Activated naive CD8-positive, alpha-beta T cell treated with anti-CD3 and anti-CD28 coated beads, Interleukin-2, amount 10 ng/mL, durations not matched to agents 7 days and 5 days (primary cell): ENCODE measurements at regions not wholly inside any gene's neighbourhood (a gene's known extent, or its start where the extent isn't known, plus 50 kb on each side); places are given as distances from the start of the nearest gene placed in this dataset.

Experiments
- ATAC-seq: fragments of 150-1000 bp; cut with Tn5 transposase; one replicate; pipeline ENCODE4 v1.10.0; 2021; ENCODE audit warnings: low read depth, moderate library complexity
- POLR2A ChIA-PET: fragments of 350-600 bp; sonication (Branson Sonifier 250); formaldehyde crosslinking; loops from one replicate; lab custom pipeline; 2021; ENCODE audit warnings: antibody characterized with exemption; lab: Charles Lee
- DNase-seq: peaks from one replicate; pipeline ENCODE4 v3.0.0; 2021
- H3K27ac Mint-ChIP-seq: one replicate; pipeline ENCODE4 v1.8.0; 2022; ENCODE audit warnings: mild to moderate bottlenecking, mixed read lengths
- H3K27me3 Mint-ChIP-seq: one replicate; pipeline ENCODE4 v1.8.0; 2022; ENCODE audit warnings: mild to moderate bottlenecking, moderate library complexity, mixed read lengths
- H3K36me3 Mint-ChIP-seq: one replicate; pipeline ENCODE4 v1.8.0; 2021; ENCODE audit warnings: mild to moderate bottlenecking, mixed read lengths
- H3K4me1 Mint-ChIP-seq: one replicate; pipeline ENCODE4 v1.8.0; 2021; ENCODE audit warnings: mixed read lengths
- H3K4me3 Mint-ChIP-seq: one replicate; pipeline ENCODE4 v1.8.0; 2022; ENCODE audit warnings: mild to moderate bottlenecking, moderate library complexity, mixed read lengths
- H3K9me3 Mint-ChIP-seq: one replicate; pipeline ENCODE4 v1.8.0; 2021; ENCODE audit warnings: mixed read lengths

DNA sequence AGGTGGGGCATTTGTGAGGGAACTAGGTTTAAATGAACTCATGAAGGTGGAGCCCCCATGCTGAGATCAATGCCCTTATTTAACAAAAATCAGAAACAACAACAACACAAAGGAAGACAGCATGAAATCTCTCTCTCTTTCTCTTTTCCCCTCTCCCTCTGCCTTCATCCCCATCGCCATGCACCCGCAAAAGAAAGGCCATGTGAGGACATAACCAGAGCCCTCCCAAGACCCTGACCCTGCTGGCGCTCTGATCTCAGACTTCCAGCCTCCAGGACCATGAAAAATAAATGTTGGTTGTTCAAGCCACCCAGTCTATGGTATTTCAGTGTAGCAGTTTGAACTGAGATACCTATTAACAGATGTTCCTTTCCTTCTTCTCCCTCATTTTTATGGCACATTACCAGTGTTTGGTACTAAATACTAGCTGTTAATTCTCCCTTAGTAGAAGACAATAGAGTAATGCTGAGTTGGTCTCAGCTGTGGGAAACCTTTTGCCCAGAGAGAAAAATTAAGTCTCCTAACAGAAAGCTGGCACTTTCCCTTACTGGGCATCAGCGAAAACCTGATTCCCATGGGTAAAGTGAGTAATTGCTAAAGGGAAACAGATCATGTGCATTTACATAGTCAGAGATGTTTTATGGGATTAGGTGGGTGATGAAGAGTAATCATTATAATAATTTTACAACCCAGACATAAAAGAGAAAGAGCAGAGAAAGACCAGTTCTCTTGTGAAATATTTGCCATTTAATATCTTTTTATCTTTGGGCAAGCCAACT is 264.0 kb upstream of the PLEKHG7 start:
- POLR2A ChIA-PET = no interaction called here
- ATAC-seq = no peak
- peaks cover 15% of the 10 kb centered on the region for H3K9me3 Mint-ChIP-seq
- H3K36me3 Mint-ChIP-seq = peaks cover 14% of the 10 kb centered on the region
- H3K4me1 Mint-ChIP-seq = peaks cover 6% of the 10 kb centered on the region
- no peak overlapping the region for H3K4me3 Mint-ChIP-seq
- no peak overlapping the region for H3K27ac Mint-ChIP-seq
- DNase-seq = no peak
- H3K27me3 Mint-ChIP-seq = no peaks in the 10 kb centered on the region

GRCh38 chr12:92437452-92437851 is 265.3 kb upstream of the PLEKHG7 start:
- POLR2A ChIA-PET = no interaction called here
- Mint-ChIP-seq H3K27ac (no peak overlapping the region), H3K36me3 (peaks cover 19% of the 10 kb centered on the region), H3K4me1 (peaks cover 11% of the 10 kb centered on the region), H3K27me3 (no peaks in the 10 kb centered on the region), H3K4me3 (no peak overlapping the region), H3K9me3 (peaks cover 19% of the 10 kb centered on the region)
- ATAC-seq (no peak), DNase-seq (no peak)

DNA sequence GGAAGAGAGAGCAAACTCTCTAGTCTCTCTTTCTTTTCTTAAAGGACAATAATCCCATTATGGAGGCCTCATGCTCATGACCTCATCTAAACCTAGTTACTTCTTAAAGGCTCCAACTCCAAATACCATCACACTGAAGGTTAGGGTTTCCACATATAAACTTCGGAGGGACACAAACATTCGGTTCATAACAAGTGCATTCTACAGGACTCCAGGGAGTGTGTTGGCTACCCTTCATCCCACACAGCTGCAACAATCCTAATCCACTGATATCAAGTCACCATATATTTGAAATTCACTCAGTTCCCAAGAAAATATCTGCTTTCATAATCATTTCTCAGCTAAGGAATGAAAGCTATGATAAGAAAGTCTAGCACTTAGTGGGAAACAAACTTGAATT is 265.9 kb upstream of the PLEKHG7 start:
- H3K9me3 Mint-ChIP-seq = peaks cover 21% of the 10 kb centered on the region
- peaks cover 15% of the 10 kb centered on the region for H3K4me1 Mint-ChIP-seq
- H3K4me3 Mint-ChIP-seq = no peak overlapping the region
- POLR2A ChIA-PET = no interaction called here
- ATAC-seq (no peak), DNase-seq (no peak)
- peaks cover 24% of the 10 kb centered on the region for H3K36me3 Mint-ChIP-seq
- H3K27ac Mint-ChIP-seq = no peak overlapping the region
- H3K27me3 Mint-ChIP-seq = no peaks in the 10 kb centered on the region

DNA sequence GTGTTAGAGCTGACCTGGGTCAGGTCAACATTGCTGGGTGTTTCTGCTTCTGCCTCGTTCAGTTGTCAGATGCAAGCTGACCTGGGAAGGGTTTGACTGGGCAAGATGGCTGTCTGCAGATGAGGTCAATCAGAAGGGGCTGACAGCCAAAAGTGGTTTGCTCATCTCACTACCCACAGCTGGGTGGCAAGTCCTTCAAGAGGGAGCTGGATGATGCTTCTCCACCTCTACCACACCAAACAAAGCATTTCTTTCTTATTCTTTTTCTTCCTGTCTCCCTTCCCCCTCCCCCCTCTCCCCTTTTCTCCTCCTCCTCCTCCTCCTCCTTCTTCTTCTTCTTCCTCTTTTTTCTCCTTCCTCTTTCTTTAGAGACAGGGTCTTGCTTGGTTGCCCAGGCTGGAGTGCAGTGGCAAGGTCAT is 268.2 kb upstream of the PLEKHG7 start:
- peaks cover 16% of the 10 kb centered on the region for H3K9me3 Mint-ChIP-seq
- H3K27me3 Mint-ChIP-seq = no peaks in the 10 kb centered on the region
- H3K27ac Mint-ChIP-seq = no peak overlapping the region
- no peak overlapping the region for H3K4me3 Mint-ChIP-seq
- H3K36me3 Mint-ChIP-seq = peaks cover 27% of the 10 kb centered on the region
- H3K4me1 Mint-ChIP-seq = peaks cover 24% of the 10 kb centered on the region
- DNase-seq = no peak
- POLR2A ChIA-PET = interaction anchor here (0.7 kb wide), 1 partner anchor 12 kb away, joined by 4 read pairs; no protein-coding TSS in a partner anchor
- ATAC-seq = no peak

DNA sequence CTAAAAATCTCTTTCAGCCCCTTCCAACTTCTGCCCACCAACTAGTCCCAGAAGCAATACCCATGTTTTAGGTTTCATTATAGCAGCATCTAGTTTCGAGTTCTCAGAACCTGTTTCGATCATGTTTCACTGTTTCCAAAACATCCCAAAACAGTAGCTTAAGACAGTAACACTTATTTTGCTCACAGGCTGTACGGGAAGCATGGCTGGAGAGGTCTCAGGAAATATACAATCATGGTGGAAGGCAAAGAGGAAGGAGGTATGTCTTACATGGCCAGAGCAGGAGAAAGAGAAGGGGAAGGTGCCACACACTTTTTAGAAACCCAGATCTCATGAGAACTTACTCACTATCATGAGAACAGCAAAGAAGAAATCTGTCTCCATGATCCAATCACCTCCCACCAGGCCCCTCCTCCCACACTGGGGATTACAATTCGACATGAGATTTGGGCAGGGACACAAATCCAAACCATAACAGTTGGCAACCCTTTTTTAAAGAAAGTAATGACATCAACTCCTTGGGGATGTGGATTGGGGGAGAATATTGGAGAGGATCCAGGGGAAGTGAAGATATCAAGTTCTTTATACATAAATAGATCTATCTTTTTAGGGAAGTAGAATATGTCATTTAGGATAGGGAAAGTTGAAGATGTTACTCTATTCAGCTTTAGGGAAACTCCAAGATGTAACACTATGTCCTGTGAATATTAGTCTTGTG is 269.9 kb upstream of the PLEKHG7 start:
- no peak overlapping the region for H3K27ac Mint-ChIP-seq
- no peaks in the 10 kb centered on the region for H3K27me3 Mint-ChIP-seq
- POLR2A ChIA-PET = no interaction called here
- DNase-seq = no peak
- peaks cover 24% of the 10 kb centered on the region for H3K4me1 Mint-ChIP-seq
- H3K36me3 Mint-ChIP-seq = peaks cover 31% of the 10 kb centered on the region
- peaks cover 17% of the 10 kb centered on the region for H3K9me3 Mint-ChIP-seq
- ATAC-seq = no peak
- no peak overlapping the region for H3K4me3 Mint-ChIP-seq

- Mint-ChIP-seq H3K4me1 (peaks cover 21% of the 10 kb centered on the region), H3K9me3 (peaks cover 18% of the 10 kb centered on the region), H3K27me3 (no peaks in the 10 kb centered on the region), H3K4me3 (no peak overlapping the region), H3K27ac (no peak overlapping the region), H3K36me3 (peaks cover 30% of the 10 kb centered on the region)
- POLR2A ChIA-PET = interaction anchor here (1.3 kb wide), 1 partner anchor 285 kb away, joined by 4 read pairs; the partner anchor contains the start of gene BTG1
- DNase-seq (peak; percentile 57), ATAC-seq (peak; percentile 66)
These were observed 271.6 kb upstream of the PLEKHG7 start for GRCh38 chr12:92431146-92431545.

GRCh38 chr12:92426332-92426731 is 276.5 kb upstream of the PLEKHG7 start:
- Mint-ChIP-seq H3K27ac (no peak overlapping the region), H3K9me3 (peaks cover 4% of the 10 kb centered on the region), H3K36me3 (peaks cover 7% of the 10 kb centered on the region), H3K27me3 (no peaks in the 10 kb centered on the region), H3K4me3 (no peak overlapping the region), H3K4me1 (peaks cover 4% of the 10 kb centered on the region)
- POLR2A ChIA-PET = no interaction called here
- DNase-seq (no peak), ATAC-seq (no peak)

DNA sequence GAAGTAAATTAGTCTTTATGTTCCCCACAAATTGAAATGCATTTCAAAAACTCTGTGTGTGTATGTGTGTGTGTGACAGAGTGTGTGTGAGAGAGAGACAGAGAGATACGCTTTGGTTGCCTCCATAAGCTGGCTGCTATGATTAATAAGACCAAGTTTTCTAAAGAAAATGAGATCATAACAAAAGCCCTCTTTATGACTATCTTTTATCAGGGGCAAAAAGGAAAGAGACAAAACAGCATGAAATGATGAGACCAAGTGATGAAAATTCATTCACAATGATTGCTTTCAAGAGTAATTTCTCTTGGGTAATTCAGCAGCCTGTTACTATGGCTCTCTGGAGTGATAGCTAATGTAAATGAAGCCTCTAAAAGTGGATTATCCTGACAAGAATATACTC is 277.6 kb upstream of the PLEKHG7 start:
- no peak overlapping the region for H3K27ac Mint-ChIP-seq
- ATAC-seq (no peak), DNase-seq (no peak)
- H3K9me3 Mint-ChIP-seq = peaks cover 8% of the 10 kb centered on the region
- peaks cover 5% of the 10 kb centered on the region for H3K36me3 Mint-ChIP-seq
- no peak overlapping the region for H3K4me3 Mint-ChIP-seq
- no peaks in the 10 kb centered on the region for H3K27me3 Mint-ChIP-seq
- POLR2A ChIA-PET = no interaction called here
- peaks cover 4% of the 10 kb centered on the region for H3K4me1 Mint-ChIP-seq

DNA sequence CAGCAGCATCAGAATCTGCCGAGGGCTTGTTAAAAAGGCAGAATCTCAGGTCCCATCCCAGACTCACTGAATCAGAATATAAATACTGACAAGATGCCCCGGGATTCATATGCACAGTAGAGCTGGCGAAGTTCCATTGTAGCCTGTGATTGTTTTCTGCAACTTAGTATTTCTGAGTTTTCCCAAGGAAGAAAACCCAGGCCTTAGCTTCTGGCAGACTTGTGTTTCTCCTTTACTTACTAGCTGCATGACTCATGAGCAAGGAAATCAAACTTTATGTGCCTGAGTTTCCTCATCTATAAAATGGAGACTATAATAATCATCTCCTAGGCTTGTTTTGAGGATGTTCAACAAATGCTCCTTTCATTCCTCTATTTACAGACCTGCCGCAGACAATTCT is 278.5 kb upstream of the PLEKHG7 start:
- no peak for DNase-seq
- POLR2A ChIA-PET = interaction anchor here (0.7 kb wide), 1 partner anchor 28 kb away, joined by 5 read pairs; no protein-coding TSS in a partner anchor
- H3K27ac Mint-ChIP-seq = no peak overlapping the region

DNA sequence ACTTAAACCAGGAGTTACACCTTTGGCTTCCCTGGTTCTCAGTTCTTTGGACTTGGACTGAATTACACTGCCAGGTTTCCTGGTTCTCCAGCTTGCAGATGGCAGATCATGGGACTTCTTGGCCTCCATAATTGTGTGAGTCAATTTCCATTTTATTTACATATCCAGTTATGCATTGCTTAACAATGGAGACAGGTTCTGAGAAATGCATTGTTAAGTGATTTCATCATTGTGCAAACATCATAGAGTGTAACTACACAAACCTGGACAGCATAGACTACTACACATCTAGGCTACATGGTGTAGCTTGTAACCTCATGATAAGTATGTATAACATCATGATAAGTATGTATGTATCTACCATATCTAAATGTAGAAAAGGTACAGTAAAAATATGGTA is 276.1 kb upstream of the BTG1 start:
- H3K4me1 Mint-ChIP-seq = peaks cover 4% of the 10 kb centered on the region
- DNase-seq = no peak
- no peak for ATAC-seq
- POLR2A ChIA-PET = no interaction called here
- no peaks in the 10 kb centered on the region for H3K27me3 Mint-ChIP-seq
- peaks cover 11% of the 10 kb centered on the region for H3K36me3 Mint-ChIP-seq
- H3K9me3 Mint-ChIP-seq = peaks cover 6% of the 10 kb centered on the region
- no peak overlapping the region for H3K4me3 Mint-ChIP-seq
- H3K27ac Mint-ChIP-seq = no peak overlapping the region

More for the DNA sequence above, 278.5 kb upstream of the PLEKHG7 start:
- Mint-ChIP-seq H3K4me3 (no peak overlapping the region), H3K27me3 (no peaks in the 10 kb centered on the region), H3K4me1 (peaks cover 4% of the 10 kb centered on the region), H3K36me3 (peaks cover 5% of the 10 kb centered on the region), H3K9me3 (peaks cover 7% of the 10 kb centered on the region)
- no peak for ATAC-seq

DNA sequence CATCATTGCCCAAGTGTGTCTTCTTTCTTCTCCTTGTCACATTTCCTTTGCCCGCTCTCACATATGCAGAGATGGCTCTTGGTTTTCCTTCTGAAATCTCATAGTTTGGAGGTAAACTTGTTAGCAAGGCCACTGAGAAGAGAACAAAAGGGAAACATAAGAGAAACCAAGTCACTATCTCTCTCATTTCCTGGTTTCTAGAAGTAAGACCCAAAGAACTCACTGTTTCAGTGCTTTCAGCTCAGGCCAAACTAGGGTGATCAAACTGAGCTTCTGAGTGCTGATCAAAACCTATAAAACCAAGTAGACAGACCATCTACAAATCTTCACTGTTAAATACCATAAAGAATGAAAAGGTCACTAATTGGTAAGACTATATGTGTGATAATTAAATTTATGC is 275.4 kb upstream of the BTG1 start:
- POLR2A ChIA-PET = no interaction called here
- no peak for DNase-seq
- H3K4me3 Mint-ChIP-seq = no peak overlapping the region
- no peak overlapping the region for H3K27ac Mint-ChIP-seq
- no peak for ATAC-seq
- peaks cover 9% of the 10 kb centered on the region for H3K9me3 Mint-ChIP-seq
- no peaks in the 10 kb centered on the region for H3K27me3 Mint-ChIP-seq
- peaks cover 15% of the 10 kb centered on the region for H3K36me3 Mint-ChIP-seq
- H3K4me1 Mint-ChIP-seq = peaks cover 7% of the 10 kb centered on the region

GRCh38 chr12:92419201-92419600 is 273.6 kb upstream of the BTG1 start:
- no peak overlapping the region for H3K27ac Mint-ChIP-seq
- no peaks in the 10 kb centered on the region for H3K27me3 Mint-ChIP-seq
- peaks cover 10% of the 10 kb centered on the region for H3K4me1 Mint-ChIP-seq
- POLR2A ChIA-PET = no interaction called here
- peaks cover 15% of the 10 kb centered on the region for H3K36me3 Mint-ChIP-seq
- no peak overlapping the region for H3K4me3 Mint-ChIP-seq
- peaks cover 9% of the 10 kb centered on the region for H3K9me3 Mint-ChIP-seq
- no peak for DNase-seq
- no peak for ATAC-seq

- POLR2A ChIA-PET = no interaction called here
- no peak for ATAC-seq
- Mint-ChIP-seq H3K9me3 (peaks cover 9% of the 10 kb centered on the region), H3K4me3 (no peak overlapping the region), H3K4me1 (peaks cover 10% of the 10 kb centered on the region), H3K27ac (no peak overlapping the region), H3K36me3 (peaks cover 15% of the 10 kb centered on the region), H3K27me3 (no peaks in the 10 kb centered on the region)
- no peak for DNase-seq
These were observed 272.7 kb upstream of the BTG1 start for GRCh38 chr12:92418381-92418780.

- no peaks in the 10 kb centered on the region for H3K27me3 Mint-ChIP-seq
- no peak for ATAC-seq
- no peak overlapping the region for H3K4me3 Mint-ChIP-seq
- no peak overlapping the region for H3K27ac Mint-ChIP-seq
- POLR2A ChIA-PET = no interaction called here
- DNase-seq = no peak
- H3K9me3 Mint-ChIP-seq = peaks cover 9% of the 10 kb centered on the region
- peaks cover 10% of the 10 kb centered on the region for H3K4me1 Mint-ChIP-seq
- peaks cover 15% of the 10 kb centered on the region for H3K36me3 Mint-ChIP-seq
These were observed 271.7 kb upstream of the BTG1 start for GRCh38 chr12:92417373-92417772.
